ENCODE measurements at regions not wholly inside any gene's neighbourhood (a gene's known extent, or its start where the extent isn't known, plus 50 kb on each side); places are given as distances from the start of the nearest gene placed in this dataset.

DNA sequence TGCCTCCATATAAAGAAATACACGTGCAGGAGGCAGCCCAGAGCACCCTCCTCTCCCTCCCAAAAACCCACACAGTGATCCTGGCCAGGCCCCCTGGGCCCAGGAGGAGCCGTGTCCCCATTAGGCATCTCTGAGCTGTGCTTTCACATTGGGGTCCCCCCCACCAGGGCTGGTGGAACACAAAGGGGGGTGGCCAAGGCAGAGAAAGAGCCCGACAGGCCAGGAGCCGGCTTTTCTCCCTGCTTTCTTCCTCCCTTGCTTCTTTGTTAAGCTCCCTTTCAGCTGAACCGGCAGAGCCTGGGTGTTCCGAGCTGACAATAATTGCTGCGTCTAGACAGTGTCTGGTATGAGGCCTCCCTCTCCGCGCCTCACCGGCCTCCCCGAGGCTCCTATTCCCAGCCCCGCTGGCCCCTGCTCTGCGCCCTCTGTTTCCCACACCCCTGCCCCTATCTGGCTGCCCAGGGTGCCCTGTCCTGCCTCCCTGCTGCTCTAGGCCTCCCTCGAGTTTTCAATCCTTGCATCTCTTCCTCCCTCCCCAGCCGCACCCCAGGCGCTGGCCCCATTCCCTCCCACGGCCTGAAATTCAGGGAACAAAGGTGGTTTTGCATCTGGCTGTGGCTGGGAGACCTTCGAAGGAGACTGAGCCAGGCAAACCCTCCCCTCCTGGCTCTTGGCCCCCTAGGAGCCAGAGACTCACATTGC lies 120.6 kb downstream of the C9orf50 start:
- TF ChIP-seq POLR2AphosphoS5 (IDR thresholded peaks at IDR 0.05; ENCODE audit: low read depth, low read length) = no peak
- TF ChIP-seq, protein P1, sequence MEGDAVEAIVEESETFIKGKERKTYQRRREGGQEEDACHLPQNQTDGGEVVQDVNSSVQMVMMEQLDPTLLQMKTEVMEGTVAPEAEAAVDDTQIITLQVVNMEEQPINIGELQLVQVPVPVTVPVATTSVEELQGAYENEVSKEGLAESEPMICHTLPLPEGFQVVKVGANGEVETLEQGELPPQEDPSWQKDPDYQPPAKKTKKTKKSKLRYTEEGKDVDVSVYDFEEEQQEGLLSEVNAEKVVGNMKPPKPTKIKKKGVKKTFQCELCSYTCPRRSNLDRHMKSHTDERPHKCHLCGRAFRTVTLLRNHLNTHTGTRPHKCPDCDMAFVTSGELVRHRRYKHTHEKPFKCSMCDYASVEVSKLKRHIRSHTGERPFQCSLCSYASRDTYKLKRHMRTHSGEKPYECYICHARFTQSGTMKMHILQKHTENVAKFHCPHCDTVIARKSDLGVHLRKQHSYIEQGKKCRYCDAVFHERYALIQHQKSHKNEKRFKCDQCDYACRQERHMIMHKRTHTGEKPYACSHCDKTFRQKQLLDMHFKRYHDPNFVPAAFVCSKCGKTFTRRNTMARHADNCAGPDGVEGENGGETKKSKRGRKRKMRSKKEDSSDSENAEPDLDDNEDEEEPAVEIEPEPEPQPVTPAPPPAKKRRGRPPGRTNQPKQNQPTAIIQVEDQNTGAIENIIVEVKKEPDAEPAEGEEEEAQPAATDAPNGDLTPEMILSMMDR (IDR thresholded peaks at IDR 0.05) = no peak
